Daoy (cell line): ENCODE measurements at regions not wholly inside any gene's neighbourhood (a gene's known extent, or its start where the extent isn't known, plus 50 kb on each side); places are given as distances from the start of the nearest gene placed in this dataset.
A peak's percentile ranks its signal among the peaks of the same experiment; 100 is the strongest.

Experiments used
- DNase-seq: peaks from one replicate; pipeline ENCODE4 v3.0.0-alpha.2; 2015; ENCODE audit warnings: low read depth

- no peak for DNase-seq
Measured at GRCh38 chr13:78020861-78021260, 102.2 kb upstream of the EDNRB start.

GRCh38 chr13:78015782-78016181 lies 97.2 kb upstream of the EDNRB start:
- DNase-seq, result no peak

DNA sequence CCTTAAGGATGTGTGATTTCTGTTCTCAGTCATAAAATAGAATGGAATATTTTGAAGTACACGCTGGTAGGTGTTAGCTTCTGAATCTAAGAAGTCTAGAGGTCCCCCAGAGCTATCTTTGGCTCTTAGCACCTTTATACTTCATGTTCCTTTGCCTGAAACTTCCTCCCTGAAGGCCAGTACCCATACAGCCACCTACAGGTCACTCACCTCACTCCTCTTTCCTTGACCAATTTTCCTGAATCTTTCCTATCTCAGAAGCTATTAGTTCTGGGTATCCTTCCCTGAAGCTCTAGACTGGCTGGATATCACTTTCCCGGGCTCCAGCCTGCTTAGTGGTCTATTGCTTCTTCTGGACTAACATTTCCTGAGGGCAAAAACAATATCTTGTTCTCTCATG lies 93.4 kb upstream of the EDNRB start:
- no peak for DNase-seq

GRCh38 chr13:78004821-78005220 lies 86.2 kb upstream of the EDNRB start:
- no peak for DNase-seq

DNA sequence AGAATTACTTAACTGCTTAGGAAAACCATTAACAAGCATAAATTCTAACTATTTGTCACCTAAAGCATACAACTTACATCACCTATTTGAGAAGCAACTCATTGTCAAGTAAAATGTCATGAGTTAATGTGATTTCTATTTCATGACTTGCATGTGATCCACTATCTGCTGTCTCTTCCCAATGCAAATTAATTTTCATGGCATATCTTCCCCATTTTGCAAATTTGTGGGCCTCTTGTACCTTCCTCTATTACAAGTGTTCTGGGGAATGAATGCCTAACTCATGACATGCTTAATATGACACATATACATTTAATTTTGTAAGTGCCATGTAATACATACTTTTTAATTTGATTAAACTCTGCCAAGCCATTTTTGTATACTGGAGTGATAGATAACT lies 81.1 kb upstream of the EDNRB start:
- no peak for DNase-seq

GRCh38 chr13:77994166-77994565 lies 75.5 kb upstream of the EDNRB start:
- DNase-seq, result peak; percentile 6

DNA sequence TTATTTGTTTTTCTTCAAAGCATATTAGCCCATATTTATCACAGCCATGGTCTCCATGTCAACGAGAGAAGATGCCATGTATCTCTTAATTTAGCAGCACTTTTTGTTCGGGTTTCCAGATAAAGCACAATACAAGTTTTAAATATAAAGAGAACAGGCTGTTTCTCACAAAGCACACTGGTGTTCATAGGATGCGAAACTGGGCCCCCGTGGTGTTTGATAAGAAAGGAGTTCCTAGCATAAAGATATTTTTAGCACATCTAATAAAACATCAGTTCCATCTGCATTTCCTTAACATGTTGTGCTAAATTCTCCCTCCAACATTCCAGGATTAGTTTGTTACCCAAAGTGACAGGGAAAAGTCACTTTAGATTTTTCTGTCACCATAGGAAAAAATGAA lies 72.4 kb upstream of the EDNRB start:
- no peak for DNase-seq

DNA sequence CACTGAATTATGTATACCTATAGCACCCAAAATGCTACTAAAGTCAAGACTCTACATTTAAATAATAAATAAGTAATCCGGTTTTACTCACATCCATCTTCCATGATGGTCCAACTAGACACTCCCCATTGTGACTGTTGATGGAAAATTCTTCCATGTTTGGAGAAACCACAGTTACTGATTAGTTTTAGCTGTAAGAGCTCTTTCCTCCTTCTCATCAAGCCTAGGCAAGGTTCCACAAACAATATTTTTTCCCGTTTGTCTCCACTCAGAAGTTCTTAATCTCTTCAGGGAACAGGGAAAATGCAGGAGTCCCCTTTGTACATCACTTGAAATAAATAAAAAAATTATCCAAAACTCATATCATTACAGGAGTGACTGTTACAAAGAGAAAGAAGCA lies 70.7 kb upstream of the EDNRB start:
- no peak for DNase-seq

DNA sequence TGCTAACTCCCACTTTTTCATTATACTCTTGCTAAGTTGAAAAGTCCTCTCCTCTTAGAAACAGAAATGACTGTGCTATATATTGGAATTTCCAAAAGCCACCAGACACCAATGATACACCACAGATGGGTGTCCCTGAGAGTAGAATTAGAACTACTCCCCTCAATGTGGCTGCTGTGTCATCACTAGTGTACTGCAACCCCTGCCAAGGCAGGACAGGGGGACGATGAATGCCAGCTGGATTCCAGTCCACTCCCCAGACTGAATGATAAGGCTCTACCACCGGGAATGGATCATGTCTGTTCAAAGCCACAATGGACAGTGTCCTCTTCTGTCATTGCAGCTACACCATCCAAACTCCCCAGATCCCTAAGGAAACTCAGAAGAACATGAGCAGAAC lies 69.7 kb upstream of the EDNRB start:
- DNase-seq, result no peak

GRCh38 chr13:77986713-77987112 lies 68.1 kb upstream of the EDNRB start:
- DNase-seq, result no peak

GRCh38 chr13:77985866-77986636 lies 67.4 kb upstream of the EDNRB start:
- DNase-seq, result no peak

DNA sequence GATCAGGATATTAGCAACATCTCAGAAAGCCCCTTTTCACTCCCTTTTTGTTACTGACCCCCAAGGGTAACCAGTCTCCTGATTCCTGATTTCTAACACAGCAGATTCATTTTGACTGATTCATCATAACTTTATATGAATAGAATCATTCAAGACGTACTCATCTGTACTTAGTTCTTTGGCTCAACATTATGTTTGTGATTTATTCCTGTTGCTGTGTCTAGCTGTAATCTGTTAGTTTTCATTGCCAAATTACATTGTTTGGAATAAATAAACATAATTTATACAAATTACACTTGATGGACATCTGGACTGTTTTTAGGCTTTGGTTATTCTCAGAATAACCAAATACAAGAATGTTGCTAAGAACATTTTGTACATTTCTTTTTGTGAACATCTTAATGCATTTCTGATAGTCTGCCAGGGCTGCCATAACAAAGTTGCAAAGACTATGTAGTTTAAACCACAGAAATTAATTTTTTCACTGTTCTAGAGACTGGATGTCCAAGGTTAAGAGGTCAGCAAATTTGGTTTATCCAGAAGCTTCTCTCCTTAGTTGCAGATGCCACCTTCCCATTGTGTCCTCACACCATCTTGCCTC lies 62.8 kb upstream of the EDNRB start:
- no peak for DNase-seq

DNA sequence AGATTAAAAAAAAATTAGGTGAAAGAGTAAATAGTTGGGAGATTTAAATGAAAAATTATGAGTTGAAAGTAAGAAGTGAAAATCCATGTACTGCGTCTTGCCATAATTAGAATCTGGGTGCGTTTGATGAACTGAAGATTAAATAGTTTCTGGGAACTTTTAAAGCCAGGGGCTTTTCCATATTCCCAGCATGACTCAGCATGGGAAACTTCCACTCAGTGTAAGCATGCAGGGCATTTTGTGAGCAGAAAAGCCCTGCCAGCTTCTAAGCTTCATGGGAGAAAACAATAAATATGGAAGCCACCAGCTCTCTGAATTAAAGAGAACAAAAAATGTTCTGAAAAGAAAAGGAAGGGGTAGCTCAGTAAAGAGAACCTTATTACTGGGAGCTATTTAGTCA lies 62.0 kb upstream of the EDNRB start:
- DNase-seq, result peak; percentile 56

DNA sequence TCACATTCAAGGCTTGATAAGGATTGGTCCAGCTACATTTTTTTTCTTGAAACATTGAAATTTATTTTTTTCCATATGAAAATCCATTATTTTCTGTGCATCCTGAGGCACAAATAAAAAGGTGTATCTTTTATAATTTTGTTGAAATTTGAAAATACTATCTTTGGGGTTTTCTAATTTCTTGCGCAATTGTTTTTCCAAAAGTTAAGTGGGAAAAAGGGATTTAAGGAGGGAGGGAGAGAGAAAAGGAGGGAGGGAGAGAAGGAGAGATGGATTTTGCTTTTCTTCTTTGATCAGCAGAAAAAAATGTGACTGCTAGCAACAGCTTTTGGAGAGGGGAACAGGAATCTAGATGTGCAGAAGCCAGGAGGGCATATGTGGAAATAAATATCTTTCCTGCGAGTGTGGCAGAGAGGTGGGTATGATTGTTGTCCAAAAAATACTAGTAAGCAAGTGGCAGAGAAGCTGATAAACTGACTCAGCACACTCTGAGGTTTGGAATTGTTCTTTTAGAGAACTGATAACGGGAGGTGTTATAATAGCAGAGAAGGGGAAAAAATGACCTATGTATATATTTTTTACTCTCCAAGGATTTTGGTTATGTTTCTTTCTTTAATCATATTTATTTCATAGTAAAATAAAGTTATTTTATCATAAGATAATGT lies 61.2 kb upstream of the EDNRB start:
- DNase-seq, result no peak

- DNase-seq, result peak; percentile 27
Measured at GRCh38 chr13:77975358-77976042, 56.9 kb upstream of the EDNRB start.

DNA sequence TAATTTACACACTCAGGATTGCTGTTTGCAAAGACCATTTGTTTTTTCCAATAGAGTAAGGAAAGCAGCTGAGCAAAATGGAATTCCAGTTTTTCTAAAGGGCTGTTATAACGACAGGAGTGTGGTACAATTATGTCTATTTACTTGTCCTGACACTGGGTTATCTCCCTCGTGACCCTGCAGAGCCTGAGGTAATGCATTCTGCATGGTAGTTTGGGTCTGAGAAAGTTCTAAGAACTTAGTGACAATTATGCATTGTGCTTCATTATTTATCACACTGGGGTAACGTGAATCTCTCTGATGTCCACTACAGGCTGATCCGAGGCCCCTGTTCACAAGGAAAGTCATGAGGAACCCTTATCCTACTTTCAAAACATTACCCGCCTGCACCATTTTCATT lies 50.7 kb upstream of the EDNRB start:
- no peak for DNase-seq
